Head of caudate nucleus (tissue), 42 donors: ENCODE measurements at regions not wholly inside any gene's neighbourhood (a gene's known extent, or its start where the extent isn't known, plus 50 kb on each side); places are given as distances from the start of the nearest gene placed in this dataset.
"Not testable (repeated sequence)": the region's sequence is repeated elsewhere in the genome, so short reads cannot be mapped to it uniquely, and the experiment has no call there.

ENCODE experiments used
- DNase-seq, 42 donors: peaks; one replicate each; pipeline versions ENCODE4 v3.0.0 to v3.0.0-alpha.2; 2020 to 2021; ENCODE audit warnings: mixed read lengths in 7 of 42
- intact Hi-C: fragments of 100-400 bp; cut with DNase I; formaldehyde crosslinking; loops from one replicate; pipeline ENCODE4 v1.15.0; 2022

GRCh38 chr21:28587748-28588147 lies 404.9 kb downstream of the LTN1 start:
- intact Hi-C loops, result no loop called here
- no peak for DNase-seq

GRCh38 chr21:28581976-28582375 lies 410.7 kb downstream of the LTN1 start:
- intact Hi-C loops, result no loop called here
- DNase-seq, result no peak

GRCh38 chr21:28581311-28581731 lies 411.4 kb downstream of the LTN1 start:
- intact Hi-C loops, DNase-seq: not testable (repeated sequence)

- DNase-seq, result no peak
- intact Hi-C loops, result no loop called here
Measured at GRCh38 chr21:28580585-28580984, 412.1 kb downstream of the LTN1 start.

GRCh38 chr21:28579986-28580550 lies 412.6 kb downstream of the LTN1 start:
- intact Hi-C loops, result no loop called here
- DNase-seq, result peak in 19 of 42 donors; percentile 0 to 58 (median 16)

GRCh38 chr21:28568692-28569091 lies 424.0 kb downstream of the LTN1 start:
- intact Hi-C loops, result no loop called here
- peak in 1 of 42 donors; percentile 7 for DNase-seq

GRCh38 chr21:28563933-28564332 lies 428.7 kb downstream of the LTN1 start:
- DNase-seq, intact Hi-C loops: not testable (repeated sequence)

- no peak for DNase-seq
- intact Hi-C loops, result no loop called here
Measured at GRCh38 chr21:28561772-28562171, 430.9 kb downstream of the LTN1 start.

- intact Hi-C loops, result no loop called here
- DNase-seq, result no peak
Measured at GRCh38 chr21:28554660-28555475, 437.8 kb downstream of the LTN1 start.

- intact Hi-C loops, result no loop called here
- DNase-seq, result no peak
Measured at GRCh38 chr21:28550057-28550825, 442.4 kb downstream of the LTN1 start.

- intact Hi-C loops, result no loop called here
- no peak for DNase-seq
Measured at GRCh38 chr21:28548291-28548690, 444.4 kb downstream of the LTN1 start.

GRCh38 chr21:28547766-28548165 lies 444.9 kb downstream of the LTN1 start:
- intact Hi-C loops, result no loop called here
- no peak for DNase-seq

- intact Hi-C loops, result no loop called here
Measured at GRCh38 chr21:28543975-28544374, 448.7 kb downstream of the LTN1 start.

GRCh38 chr21:28541371-28542112 lies 451.1 kb downstream of the LTN1 start:
- no peak for DNase-seq
- intact Hi-C loops, result no loop called here

More at GRCh38 chr21:28543975-28544374, 448.7 kb downstream of the LTN1 start:
- DNase-seq, result no peak

GRCh38 chr21:28540514-28540913 lies 452.2 kb downstream of the LTN1 start:
- DNase-seq, result no peak
- intact Hi-C loops, result no loop called here

- DNase-seq, result no peak
- intact Hi-C loops, result no loop called here
Measured at GRCh38 chr21:28539623-28539988, 453.1 kb downstream of the LTN1 start.

- intact Hi-C loops, result no loop called here
- no peak for DNase-seq
Measured at GRCh38 chr21:28538987-28539622, 453.6 kb downstream of the LTN1 start.

GRCh38 chr21:28537371-28538079 lies 455.2 kb downstream of the LTN1 start:
- no peak for DNase-seq
- intact Hi-C loops, result no loop called here
